Ecto neural progenitor cell (in vitro differentiated cells): ENCODE measurements at regions not wholly inside any gene's neighbourhood (a gene's known extent, or its start where the extent isn't known, plus 50 kb on each side); places are given as distances from the start of the nearest gene placed in this dataset.
A peak's percentile ranks its signal among the peaks of the same experiment; 100 is the strongest.

Source experiments
- DNase-seq: peaks from one replicate; pipeline ENCODE4 v3.0.0-alpha.2; 2018; ENCODE audit warnings: low spot score

DNA sequence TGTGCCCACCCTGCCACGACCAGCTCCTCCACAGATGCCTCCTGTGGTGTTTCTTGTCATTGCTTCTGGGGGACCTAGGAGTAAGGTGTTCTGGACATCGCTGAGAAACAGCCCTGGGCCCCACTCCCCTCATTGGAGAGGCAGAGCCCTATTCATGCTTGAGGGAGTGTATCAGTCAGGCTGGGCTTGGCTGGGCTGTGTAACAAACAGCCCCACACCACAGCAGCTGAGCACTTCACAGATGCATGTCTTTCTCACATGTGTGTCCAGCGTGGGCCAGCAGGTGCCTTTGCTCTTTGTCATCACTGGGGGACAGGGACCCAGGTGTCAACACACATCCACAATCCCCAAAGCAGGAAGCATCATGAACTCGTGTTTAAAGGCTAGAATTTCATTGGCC is 65.1 kb upstream of the FBRSL1 start:
- no peak for DNase-seq

DNA sequence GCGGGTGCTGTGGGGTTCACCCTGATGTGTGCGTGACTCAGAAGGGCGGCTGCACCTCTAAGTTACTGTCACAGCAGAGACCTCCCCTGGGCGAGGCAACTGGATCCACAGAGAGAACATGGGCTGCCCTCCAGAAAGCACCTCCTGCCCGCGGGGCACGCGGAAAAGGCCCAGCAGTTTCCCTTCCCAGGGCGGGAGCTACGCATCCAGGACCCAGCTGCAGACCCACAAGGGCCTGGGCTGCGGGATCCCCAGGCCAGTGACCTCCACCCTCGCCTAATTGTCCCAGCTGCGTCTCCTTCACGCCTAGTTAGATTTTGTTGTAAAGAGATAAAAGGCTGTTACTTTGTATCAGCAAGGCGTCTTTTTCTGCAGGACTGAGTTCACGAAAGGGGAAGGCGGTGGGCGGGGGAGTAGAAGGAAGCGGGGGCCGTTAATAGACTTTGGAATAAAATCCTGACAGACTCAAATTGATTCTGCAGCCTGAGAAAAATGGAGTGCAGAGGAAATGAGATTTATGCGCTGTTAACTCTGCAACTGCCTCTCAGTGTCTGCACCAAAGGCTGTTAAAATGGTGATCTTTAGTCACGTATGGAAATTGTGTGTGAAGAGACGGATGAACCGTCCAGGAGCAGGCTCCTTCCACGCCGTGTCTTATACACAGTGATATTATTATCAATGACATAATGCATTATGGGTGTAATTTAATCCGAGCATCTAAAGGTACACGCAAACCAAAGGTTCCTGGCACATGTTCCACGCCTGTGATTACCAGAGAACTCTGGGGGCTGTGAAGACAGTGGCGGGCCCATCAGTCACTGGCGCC is 65.9 kb upstream of the FBRSL1 start:
- DNase-seq, result peak; percentile 88

DNA sequence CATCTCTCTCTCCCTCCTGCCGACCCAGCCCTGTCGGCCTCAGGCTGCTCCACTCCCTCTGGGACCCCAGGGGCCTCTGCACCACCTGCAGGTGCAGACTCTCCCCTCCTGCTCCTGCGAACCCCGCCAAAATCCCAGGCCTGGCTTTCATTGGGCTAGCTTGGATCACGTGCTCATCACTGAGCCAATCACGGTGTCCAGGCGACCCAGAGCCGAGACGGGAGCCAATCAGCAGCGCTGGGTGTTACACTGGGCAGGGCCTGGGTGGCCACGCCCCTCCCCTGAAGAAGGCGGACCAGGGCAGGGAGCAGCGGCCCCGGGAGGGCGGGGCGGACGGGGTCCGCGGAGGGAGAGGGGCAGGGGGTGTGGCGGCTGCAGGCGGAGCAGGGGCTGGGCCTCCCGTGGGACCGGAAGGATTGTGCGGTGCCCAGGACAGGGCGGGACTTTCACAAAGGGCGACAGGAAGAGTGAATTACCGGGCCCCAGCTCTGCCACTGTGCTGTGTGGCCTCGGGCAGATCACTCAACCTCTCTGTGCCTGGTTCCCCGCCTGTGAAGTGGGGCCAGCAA is 66.6 kb upstream of the FBRSL1 start:
- no peak for DNase-seq

DNA sequence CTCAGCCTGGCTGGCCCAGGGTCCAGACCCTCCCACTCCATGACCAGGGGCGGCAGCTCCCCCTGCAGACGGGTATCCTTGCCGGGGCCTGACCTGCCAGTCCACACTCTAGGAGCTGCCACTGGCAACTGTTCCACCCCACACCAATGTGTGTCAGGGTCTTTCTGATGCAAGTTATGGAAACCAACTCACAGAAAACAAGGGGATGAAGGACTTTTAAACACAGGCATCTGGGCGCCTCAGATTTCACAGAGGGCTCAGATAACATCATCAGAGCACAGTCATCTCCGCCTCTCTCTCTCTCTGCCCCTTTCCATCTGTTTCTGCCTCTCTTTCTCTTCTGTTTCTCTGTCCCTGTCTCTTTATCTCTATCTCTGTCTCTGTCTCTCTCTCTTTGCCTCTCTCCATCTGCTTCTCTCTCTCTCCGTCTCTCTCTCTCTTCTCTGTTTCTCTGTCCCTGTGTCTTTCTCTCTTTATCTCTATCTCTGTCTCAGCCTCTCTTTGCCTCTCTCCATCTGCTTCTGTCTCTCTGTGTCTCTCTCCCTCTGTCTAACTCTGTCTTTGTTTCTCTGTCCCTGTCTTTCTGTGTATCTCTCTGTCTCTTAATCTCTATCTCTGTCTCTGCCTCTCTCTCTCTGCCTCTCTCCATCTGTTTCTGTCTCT is 67.4 kb upstream of the FBRSL1 start:
- DNase-seq, result no peak

DNA sequence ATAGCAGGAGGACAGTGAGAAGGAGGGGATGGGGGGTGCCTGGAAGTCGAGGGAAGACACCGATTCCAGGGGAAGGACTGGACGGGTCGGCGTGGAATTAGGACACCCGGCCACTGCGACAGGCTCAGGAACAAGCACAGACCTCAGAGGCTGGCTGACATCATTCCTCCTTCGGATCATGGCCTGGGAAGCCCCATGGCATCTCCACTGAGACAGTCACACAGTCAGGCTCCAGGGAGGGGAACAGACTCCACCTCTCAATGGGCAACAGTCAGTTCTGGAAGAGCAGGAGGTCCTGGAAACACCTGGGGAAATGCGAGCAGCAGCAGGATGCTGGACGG is 67.9 kb upstream of the FBRSL1 start:
- DNase-seq, result no peak

DNA sequence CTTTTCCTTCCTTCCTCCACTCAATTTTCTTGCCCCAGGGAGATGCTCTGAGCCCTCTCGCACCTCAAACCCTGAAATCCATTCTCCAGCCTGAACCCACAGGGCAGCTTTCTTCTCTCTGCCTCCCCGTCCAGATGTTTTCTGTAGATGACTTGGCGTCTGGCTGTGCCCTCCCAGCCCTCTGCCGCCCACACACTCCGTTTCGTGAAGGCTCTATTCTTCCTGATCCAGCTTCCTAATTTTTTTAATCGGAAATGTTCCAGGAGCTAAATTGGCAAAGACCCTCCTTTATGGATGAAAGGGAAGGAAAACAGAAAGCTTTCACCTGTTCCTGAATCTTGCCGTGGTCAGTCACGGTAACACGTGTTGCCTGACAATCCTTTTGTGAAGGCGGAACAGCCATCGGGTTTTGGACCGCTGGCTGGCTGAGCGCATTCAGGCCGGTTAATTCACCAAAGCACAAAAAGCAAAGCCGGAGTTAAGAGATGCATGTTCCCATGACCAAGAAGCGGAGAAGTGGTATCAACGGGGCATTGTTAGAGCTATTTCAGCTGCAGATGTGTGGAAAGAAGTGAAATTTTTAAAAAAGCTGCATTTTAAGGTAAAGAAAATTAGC is 70.2 kb upstream of the FBRSL1 start:
- DNase-seq, result no peak

DNA sequence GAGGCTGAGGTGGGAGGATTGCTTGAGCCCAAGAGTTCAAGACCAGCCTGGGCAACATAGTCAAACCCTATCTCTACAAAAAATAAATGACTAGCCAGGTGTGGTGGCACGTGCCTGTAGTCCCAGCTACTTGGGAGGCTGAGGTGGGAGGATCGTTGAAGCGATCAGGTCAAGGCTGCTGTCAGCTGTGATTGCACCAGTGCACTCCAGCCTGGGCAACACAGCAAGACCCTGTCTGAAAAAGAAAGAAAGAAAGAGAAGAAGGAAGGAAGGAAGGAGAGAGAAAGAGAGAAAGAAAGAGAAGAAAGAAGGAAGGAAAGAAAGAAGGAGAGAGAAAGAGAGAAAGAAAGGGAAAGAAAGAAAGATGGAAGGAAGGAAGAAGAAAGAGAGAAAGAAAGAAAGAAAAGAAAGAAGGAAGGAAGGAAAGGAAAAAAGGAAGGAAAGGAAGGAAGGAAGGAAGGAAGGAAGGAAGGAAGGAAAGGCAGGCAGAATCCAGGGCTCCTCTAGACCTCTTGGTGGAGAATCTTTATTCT is 71.5 kb upstream of the FBRSL1 start:
- no peak for DNase-seq

DNA sequence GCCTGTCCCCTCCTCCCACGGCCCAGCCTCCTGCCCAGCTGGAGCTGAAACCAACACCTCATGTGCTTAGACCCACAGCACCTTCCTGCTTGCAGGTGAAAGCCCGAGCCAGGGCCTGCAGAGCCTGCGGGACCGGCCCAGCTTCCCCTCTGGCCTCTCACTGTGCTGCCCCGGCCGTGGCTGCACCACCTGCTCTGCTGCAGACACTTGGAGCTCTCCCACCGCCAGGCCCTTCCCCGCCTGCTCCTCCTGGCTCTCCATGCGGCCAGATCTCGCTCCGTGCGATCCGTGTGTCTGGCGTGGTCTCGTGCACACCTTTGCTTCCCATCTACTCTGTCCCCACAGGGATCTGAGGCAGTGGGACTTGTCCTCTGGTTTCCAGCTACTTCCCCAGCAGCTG is 72.2 kb upstream of the FBRSL1 start:
- DNase-seq, result no peak

DNA sequence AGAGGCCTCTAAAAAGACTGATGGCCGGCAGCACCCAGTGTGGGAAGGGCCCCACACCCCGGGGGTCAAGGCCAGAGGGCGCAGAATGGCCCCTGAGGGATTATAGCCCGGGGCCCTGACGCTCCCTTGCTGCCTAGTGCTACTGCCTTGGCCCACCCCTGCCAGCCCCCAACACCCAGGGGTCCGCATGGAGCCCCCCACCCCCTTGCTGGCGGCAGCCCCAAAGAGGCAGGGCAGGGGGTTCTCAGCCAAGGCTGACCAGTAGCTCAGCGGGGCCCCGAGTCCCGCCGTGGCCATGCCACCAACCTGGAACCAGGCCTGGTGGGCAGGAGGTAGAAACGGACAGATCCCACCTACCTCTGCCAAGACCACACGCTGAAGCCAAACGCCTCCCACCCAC is 73.1 kb upstream of the FBRSL1 start:
- no peak for DNase-seq

DNA sequence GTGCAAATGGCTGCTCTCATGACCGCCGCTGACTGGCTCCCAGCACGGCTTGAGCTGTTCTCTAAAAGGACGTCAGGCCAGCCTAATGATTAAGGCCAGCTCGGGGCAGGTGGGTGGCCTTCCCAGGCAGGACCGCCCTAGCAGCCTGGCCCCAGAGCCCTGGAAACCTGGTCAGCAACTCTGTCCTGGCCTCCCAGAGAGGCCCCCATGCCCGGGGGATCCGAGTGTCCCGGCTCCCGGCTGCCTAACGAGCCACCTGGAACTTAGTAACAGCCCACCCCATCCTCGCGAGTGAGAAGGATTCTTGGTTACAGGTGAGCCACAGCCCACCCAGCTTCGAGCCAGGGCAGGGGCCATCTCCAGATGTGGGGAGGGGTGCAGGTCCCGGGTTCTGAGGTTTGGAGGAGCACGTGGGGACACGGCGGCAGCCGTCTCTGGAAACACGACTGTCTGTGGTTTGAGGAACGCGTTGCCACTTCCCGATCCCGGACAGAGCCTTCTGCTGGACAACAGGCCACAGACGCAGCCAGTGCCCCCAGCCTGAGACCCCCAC is 73.8 kb upstream of the FBRSL1 start:
- DNase-seq, result no peak

DNA sequence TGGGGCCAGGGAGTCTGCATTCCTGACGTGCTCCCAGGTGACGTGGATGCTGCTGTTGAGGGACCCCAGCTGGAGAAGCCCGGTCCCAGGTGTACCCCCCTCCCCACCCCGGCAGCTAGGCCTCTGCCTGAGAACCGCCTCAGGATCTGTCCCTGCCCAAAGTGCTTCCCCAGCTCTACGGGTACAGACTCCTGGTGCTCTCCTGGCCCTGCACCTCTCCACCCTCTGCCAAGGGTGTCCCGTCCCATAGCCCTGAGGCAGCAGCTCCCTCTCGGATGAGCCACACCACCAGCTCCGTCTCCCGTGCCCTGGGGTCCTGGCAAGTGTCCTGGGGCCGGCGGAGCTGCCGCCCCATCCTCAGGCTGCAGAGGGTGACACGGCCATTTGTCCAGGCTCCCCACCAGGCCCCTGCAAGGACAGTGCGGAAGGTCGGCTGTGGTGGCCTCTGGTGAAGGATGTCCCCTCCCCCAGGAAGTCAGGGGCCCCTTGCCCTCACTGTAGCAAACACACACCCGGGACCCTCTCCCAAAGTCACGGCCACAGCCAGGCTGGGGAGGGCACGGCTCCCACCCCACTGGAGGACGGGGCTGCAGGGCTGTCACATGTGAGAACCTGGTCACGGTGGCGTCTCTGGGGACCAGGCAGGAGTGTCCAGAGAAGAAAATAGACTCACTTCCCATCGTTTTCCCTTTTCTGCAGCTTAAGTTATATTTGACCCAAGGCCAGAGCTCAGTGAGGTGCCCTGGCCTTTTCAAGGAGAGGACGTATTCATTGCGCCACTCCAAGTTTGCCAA is 74.4 kb upstream of the FBRSL1 start:
- DNase-seq, result no peak

DNA sequence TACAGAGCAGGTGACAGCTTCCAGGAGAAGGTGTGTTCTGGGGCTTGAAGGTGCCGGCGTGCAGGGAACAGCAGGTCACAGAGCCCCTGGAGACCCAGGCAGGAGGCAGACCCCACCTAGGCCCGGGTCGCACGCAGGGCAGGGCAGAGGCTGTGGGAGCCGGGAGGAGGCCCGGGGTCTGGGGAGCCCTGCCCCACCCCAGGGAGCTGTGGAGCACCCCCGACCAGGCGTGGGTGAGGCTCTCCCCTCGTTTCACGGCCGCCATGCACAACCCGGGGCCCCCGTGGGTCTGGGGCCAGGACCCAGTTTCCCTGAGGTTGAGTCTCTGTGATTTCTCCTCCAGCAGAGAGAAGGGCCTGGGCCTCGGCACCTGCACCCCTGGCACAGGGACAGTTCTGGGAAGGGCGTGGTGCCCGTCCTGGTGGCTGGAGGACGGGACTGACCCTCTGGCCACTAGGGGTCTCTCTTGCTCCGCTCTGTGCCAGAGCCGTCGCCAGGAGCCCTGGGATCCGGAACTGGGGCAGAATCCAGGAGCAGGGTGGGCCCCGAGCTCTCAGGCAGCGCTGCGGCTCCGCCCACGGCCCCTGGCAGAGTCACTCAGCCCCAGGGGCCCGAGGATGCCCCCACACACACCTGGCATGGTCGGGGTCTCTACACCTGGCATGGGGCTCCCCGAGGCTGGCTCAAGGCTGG is 75.2 kb upstream of the FBRSL1 start:
- peak; percentile 93 for DNase-seq

DNA sequence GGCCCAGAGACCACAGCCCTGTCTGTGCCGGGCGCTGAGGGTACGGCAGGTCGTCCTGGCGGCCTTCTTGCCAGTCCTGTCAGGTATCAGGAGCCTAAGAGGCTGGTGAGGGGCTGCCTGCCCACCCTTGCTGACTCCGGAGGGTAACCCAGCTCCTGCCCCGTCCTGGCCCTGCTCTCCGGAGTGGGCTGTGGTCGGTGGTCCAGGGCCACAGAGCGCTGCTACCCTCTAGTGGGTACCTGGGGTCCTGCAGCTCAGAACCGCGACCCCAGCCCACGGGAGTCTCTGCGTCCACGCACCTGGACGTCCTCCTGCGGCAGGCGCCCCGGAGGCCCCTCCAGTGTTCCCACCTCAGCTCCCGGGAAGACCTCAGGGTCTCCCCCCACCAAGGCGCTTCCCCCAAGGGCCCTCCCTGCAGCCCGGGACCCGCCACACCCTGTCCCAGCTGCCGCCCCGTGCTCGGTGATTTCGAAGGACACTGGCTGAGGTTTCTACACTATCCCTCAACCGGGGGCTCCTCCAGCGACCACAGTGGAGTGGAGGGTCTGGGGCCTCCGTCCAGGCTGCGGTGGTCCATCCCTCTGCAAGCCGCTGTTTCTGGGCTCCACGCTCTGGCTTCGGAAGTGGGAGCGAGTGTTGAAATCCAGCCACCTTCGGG is 75.9 kb upstream of the FBRSL1 start:
- peak; percentile 85 for DNase-seq

DNA sequence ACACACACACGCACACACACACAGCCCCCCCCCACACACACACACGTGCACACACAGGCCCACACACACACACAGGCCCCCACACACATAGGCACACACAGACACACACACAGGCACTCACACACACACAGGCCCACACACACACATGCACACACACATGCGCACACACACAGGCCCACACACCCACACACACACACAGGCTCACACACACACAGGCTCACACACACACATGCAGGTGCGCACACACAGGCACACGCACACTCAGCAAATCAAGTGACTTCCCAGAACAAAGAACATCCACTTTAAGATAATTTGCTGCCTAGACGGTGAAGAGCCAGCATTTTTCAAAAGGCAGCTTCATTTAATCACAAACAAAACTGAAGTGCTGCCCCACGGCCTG is 78.5 kb upstream of the FBRSL1 start:
- no peak for DNase-seq

DNA sequence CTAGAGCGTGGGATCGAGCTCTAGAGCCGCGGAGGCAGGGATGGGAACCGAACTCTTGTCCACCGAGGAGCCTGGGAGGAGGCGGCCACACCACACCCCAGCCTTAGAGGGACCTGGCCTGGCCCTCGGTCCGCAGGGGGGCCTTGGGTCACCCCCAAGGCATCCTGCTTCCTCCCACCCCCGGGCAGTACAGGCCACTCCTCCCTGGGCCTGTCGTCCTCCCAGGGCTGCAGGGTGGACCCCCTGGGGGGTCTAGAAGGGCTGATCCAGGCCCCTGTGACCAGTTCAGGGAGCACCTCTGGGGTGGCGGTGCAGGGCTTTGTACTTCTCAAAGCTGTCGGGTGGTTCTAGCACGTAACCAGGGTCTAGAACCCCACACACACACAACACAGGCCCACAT is 79.1 kb upstream of the FBRSL1 start:
- no peak for DNase-seq

DNA sequence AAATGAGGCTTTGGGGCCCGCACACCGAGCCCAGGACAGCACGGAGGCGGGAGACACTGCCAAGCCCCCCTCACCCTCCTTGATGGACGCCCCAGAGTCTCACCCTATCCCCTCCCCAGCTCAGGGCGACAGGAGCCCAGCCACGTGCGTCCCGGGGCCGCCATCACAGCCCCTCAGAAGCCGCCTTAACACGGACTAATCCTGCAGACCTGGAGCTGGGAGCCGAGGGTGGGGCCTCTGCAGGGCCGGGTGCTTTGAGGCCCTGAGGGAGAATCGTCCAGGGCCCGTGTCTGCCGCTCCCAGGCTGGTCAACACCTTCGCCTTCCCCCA is 79.7 kb upstream of the FBRSL1 start:
- DNase-seq, result no peak

DNA sequence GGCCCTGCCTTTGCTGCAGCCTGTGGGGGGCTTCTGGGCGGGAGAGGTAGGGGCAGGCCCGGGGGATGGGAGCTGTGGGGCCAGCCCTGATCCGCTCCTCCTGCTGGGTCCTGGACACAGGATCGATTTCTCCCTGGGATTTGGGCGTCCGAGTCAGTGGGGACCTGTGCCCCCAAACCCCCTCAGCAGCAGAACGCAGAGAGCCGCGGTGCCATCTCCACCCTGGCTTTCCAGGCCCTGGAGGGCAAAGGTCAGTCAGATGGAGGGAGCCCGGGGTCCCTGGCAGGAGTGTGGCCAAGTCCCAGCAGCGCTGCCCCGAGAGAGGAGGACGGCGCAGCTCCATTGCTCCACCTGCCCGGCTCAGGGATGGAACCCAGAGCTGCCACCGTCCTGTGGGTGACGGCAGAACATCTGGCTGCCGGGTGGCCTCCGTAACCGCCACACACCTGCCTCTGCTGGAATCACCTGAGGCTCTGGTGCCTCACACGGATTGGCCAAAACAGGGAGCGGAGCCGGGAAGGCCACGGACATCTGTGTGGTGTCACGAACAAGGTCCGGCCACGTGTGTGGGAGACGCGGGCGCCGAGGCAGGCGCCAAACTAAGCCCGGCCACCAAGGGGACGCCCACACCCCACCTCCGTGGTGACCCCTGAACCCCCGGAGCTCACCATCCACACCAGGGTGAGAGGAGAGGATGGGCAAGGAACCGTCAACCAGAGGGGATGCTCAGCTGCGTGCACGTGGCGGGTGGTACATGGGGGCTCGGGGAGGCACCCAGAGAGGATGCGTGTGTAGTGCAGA is 80.3 kb upstream of the FBRSL1 start:
- no peak for DNase-seq

DNA sequence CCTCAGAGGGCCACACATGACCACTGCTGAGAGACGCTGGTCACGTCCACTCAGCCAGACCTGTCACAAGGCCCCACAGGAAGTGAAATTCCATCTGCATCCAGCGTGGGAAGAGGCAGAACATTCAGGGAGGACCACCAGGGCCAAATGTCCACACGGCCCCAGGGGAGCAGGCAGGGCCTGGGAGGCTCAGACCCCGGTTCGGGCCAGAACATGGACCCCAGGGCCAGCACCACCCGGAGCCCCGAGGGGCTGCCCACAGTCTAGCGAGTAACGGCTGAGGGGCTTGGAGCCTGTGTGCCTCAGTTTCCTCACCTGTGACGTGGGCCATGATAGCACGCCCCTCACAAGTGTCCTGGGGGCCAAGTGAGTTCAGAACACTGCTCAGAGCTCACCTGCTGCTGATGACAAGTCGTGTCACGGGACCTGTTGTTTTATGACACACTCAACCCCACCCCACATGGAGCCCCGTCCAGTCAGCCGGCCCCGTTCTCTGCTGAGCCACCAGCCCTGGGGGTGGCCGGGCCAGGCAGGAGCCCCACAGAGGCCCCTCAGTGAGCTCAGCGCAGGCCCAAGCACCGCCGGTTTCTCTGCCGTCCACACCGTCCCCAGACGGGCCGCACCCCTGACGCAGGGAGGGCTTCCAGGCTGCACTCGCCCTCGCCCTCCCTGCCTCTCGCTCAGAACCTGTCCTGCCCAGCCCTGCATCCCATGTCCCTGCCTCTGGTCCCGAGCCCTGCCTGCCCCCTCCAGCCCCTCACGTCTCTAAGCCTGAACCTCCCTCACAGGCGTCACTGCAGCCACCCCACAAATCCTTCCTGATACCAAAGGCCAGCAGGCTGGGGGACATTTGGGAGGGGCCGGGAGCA is 79.5 kb upstream of the GALNT9 start:
- no peak for DNase-seq

DNA sequence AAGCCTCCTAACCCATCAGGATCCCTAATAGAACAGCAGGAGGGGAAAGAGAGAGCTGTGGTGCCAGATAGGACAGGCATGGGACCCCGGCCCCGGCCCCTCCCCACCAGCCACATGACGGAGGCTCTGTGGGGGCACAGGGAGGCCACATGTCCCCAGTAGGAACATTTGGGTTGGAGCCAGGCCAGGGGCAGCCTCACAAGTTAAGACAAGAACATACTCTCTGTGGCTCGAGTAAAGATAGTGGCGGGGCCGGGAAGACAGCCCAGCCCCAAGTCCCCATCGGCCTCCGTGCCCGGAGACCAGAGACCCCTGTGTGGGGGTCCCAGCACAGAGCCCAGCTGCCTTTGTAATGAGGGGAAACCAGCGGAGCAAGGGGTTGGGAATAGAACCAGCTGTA is 78.6 kb upstream of the GALNT9 start:
- DNase-seq, result no peak
